Nephron (organoid): ENCODE measurements at regions not wholly inside any gene's neighbourhood (a gene's known extent, or its start where the extent isn't known, plus 50 kb on each side); places are given as distances from the start of the nearest gene placed in this dataset.

ENCODE experiments used
- H3K27ac Mint-ChIP-seq, 3 experiments: 2 replicates each; pipeline ENCODE4 v1.8.0; 2020; ENCODE audit warnings: mixed read lengths in 3 of 3, mild to moderate bottlenecking in 2 of 3, moderate library complexity in 1 of 3
- H3K27me3 Mint-ChIP-seq: 2 replicates; pipeline ENCODE4 v1.8.0; 2021; ENCODE audit warnings: low read depth, mild to moderate bottlenecking, moderate library complexity, mixed read lengths
- H3K36me3 Mint-ChIP-seq: 2 replicates; pipeline ENCODE4 v1.8.0; 2020; ENCODE audit warnings: low read depth, mixed read lengths
- H3K4me1 Mint-ChIP-seq: 2 replicates; pipeline ENCODE4 v1.8.0; 2020; ENCODE audit warnings: mixed read lengths
- H3K4me3 Mint-ChIP-seq, 3 experiments: 2 replicates each; pipeline ENCODE4 v1.8.0; 2020; ENCODE audit warnings: mild to moderate bottlenecking in 3 of 3, mixed read lengths in 3 of 3, moderate library complexity in 2 of 3
- H3K9me3 Mint-ChIP-seq: 2 replicates; pipeline ENCODE4 v1.8.0; 2020; ENCODE audit warnings: mixed read lengths
- TF ChIP-seq, protein P1 (sequence below), 3 experiments: fragments of 200-600 bp; sonication (generic); IDR thresholded peaks; one replicate each; pipeline ENCODE4 v1.5.0; 2021; ENCODE audit warnings: antibody characterized with exemption in 3 of 3; ENCODE audit not compliant: unreplicated experiment in 3 of 3

- TF ChIP-seq, protein P1, sequence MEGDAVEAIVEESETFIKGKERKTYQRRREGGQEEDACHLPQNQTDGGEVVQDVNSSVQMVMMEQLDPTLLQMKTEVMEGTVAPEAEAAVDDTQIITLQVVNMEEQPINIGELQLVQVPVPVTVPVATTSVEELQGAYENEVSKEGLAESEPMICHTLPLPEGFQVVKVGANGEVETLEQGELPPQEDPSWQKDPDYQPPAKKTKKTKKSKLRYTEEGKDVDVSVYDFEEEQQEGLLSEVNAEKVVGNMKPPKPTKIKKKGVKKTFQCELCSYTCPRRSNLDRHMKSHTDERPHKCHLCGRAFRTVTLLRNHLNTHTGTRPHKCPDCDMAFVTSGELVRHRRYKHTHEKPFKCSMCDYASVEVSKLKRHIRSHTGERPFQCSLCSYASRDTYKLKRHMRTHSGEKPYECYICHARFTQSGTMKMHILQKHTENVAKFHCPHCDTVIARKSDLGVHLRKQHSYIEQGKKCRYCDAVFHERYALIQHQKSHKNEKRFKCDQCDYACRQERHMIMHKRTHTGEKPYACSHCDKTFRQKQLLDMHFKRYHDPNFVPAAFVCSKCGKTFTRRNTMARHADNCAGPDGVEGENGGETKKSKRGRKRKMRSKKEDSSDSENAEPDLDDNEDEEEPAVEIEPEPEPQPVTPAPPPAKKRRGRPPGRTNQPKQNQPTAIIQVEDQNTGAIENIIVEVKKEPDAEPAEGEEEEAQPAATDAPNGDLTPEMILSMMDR (IDR thresholded peaks at IDR 0.05; ENCODE audit: unreplicated experiment in 3 of 3): no peak
- Mint-ChIP-seq H3K9me3 (peaks cover 2% of the 10 kb centered on the region), H3K27me3 (peaks cover 5% of the 10 kb centered on the region), H3K27ac (no peak overlapping the region), H3K4me3 (no peak overlapping the region), H3K4me1 (no peaks in the 10 kb centered on the region), H3K36me3 (no peaks in the 10 kb centered on the region)
These were observed 328.4 kb upstream of the CNR1 start for GRCh38 chr6:88494401-88495140.

DNA sequence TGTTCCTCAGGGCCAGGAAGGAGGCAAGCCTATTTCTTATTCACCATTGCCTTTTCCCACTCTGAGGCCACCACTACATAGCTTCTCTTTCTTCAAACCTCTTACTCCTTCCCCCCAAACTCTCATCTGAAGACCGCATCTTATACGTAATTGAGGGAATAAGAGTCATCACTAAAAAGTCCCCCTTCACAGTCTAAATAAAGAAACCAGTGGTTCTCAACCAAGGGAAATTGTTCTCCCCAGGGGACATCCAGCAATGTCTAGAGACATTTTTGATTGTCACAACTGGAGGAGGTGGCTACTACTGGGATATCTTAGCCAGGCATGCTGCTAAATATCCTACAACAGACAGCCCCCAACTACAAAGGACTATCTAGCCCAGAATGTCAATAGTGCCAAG, 327.6 kb upstream of the CNR1 start:
- TF ChIP-seq, protein P1 (IDR thresholded peaks at IDR 0.05; ENCODE audit: unreplicated experiment in 3 of 3): no peak
- Mint-ChIP-seq H3K4me1 (no peaks in the 10 kb centered on the region), H3K27me3 (peaks cover under 1% of the 10 kb centered on the region), H3K27ac (no peak overlapping the region), H3K4me3 (no peak overlapping the region), H3K9me3 (peaks cover 2% of the 10 kb centered on the region), H3K36me3 (no peaks in the 10 kb centered on the region)

- H3K27ac Mint-ChIP-seq: no peak overlapping the region
- no peaks in the 10 kb centered on the region for H3K4me1 Mint-ChIP-seq
- no peaks in the 10 kb centered on the region for H3K36me3 Mint-ChIP-seq
- H3K27me3 Mint-ChIP-seq: no peaks in the 10 kb centered on the region
- no peak overlapping the region for H3K4me3 Mint-ChIP-seq
- peaks cover 2% of the 10 kb centered on the region for H3K9me3 Mint-ChIP-seq
- TF ChIP-seq, protein P1 (IDR thresholded peaks at IDR 0.05; ENCODE audit: unreplicated experiment in 3 of 3): peak; percentile 15 to 50 (median 16)
These were observed 326.7 kb upstream of the CNR1 start for GRCh38 chr6:88492824-88493223.

- TF ChIP-seq, protein P1 (IDR thresholded peaks at IDR 0.05; ENCODE audit: unreplicated experiment in 3 of 3): no peak
- Mint-ChIP-seq H3K27me3 (no peaks in the 10 kb centered on the region), H3K27ac (no peak overlapping the region), H3K36me3 (no peaks in the 10 kb centered on the region), H3K9me3 (peaks cover 2% of the 10 kb centered on the region), H3K4me1 (no peaks in the 10 kb centered on the region), H3K4me3 (no peak overlapping the region)
These were observed 326.1 kb upstream of the CNR1 start for GRCh38 chr6:88492241-88492640.

DNA sequence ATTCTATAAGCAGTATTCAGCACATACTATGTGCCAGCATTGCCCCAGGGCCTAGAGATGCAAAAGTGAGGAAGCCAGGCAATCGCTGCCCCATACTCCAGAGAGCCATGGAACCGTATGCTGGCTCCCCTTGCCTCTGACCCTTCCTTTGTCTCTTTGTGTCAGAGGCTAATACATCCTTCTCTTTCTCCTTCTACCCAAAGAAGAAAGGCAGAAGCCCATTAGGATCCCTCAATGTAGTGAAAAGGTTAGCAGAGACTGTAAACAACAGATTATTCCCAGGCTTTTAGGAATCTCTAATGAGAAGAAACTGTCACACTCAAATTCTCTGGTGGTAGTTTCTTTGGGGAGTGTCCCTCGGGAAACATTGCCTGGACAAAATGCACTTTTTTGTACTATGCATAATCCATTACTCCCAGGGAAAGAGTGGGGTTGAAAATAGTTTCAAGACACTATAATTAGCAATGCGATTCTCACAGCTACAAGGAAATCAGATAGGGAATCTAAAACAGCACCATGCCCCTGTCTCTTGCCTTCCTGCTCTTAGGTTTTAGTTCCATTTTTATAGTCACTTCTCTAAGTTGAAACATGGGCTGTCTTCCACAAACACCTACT, 325.2 kb upstream of the CNR1 start:
- no peak overlapping the region for H3K4me3 Mint-ChIP-seq
- H3K9me3 Mint-ChIP-seq: peaks cover 2% of the 10 kb centered on the region
- H3K27ac Mint-ChIP-seq: no peak overlapping the region
- TF ChIP-seq, protein P1 (IDR thresholded peaks at IDR 0.05; ENCODE audit: unreplicated experiment in 3 of 3): no peak
- no peaks in the 10 kb centered on the region for H3K27me3 Mint-ChIP-seq
- no peaks in the 10 kb centered on the region for H3K4me1 Mint-ChIP-seq
- H3K36me3 Mint-ChIP-seq: no peaks in the 10 kb centered on the region

DNA sequence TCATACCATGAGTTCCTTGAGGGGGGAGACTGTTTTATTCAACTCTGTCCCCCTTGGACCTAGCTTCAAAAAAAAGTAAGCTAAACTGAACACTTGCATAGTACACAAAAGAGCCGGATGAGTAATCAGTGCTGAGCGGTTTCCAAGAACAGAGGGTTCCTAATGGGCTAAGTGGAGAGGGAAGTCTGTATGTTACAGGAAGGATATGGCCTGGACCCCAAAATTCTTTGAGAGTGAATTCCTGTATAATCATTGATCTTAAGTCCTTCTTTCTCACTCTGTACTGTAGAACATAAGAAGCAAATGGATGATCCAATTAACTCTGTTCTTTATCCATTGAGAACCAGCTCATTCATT, 324.7 kb upstream of the CNR1 start:
- H3K27me3 Mint-ChIP-seq: no peaks in the 10 kb centered on the region
- H3K27ac Mint-ChIP-seq: no peak overlapping the region
- peaks cover 2% of the 10 kb centered on the region for H3K9me3 Mint-ChIP-seq
- H3K4me3 Mint-ChIP-seq: no peak overlapping the region
- H3K4me1 Mint-ChIP-seq: no peaks in the 10 kb centered on the region
- TF ChIP-seq, protein P1 (IDR thresholded peaks at IDR 0.05; ENCODE audit: unreplicated experiment in 3 of 3): no peak
- no peaks in the 10 kb centered on the region for H3K36me3 Mint-ChIP-seq
